ENCODE measurements at regions not wholly inside any gene's neighbourhood (a gene's known extent, or its start where the extent isn't known, plus 50 kb on each side); places are given as distances from the start of the nearest gene placed in this dataset.

DNA sequence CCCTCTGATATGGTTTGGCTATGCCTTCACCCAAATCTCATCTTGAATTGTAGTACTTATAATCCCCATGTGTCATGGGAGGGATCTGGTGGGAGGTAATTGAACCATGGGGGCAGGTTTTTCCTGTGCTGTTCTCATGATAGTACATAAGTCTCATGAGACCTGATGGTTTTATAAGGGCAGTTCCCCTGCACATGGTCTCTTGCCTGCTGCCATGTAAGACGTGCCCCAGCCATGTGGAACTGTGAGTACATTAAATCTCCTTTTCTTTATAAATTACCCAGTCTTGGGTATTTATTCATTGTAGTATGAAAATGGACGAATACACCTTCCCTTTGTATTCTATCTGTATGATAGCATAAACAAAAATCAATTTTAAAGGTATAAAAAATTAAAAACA, 333.4 kb upstream of the FBXO33 start:
- no peak for TF ChIP-seq FOXA1 (IDR thresholded peaks at IDR 0.05)
- TF ChIP-seq FOXA1 (CRISPR knock-in tag; IDR thresholded peaks at IDR 0.05): no peak
- TF ChIP-seq, protein P1, sequence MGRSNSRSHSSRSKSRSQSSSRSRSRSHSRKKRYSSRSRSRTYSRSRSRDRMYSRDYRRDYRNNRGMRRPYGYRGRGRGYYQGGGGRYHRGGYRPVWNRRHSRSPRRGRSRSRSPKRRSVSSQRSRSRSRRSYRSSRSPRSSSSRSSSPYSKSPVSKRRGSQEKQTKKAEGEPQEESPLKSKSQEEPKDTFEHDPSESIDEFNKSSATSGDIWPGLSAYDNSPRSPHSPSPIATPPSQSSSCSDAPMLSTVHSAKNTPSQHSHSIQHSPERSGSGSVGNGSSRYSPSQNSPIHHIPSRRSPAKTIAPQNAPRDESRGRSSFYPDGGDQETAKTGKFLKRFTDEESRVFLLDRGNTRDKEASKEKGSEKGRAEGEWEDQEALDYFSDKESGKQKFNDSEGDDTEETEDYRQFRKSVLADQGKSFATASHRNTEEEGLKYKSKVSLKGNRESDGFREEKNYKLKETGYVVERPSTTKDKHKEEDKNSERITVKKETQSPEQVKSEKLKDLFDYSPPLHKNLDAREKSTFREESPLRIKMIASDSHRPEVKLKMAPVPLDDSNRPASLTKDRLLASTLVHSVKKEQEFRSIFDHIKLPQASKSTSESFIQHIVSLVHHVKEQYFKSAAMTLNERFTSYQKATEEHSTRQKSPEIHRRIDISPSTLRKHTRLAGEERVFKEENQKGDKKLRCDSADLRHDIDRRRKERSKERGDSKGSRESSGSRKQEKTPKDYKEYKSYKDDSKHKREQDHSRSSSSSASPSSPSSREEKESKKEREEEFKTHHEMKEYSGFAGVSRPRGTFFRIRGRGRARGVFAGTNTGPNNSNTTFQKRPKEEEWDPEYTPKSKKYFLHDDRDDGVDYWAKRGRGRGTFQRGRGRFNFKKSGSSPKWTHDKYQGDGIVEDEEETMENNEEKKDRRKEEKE (IDR thresholded peaks at IDR 0.05): no peak

Data from HepG2 (cell line).